Keratinocyte (primary cell): ENCODE measurements at regions not wholly inside any gene's neighbourhood (a gene's known extent, or its start where the extent isn't known, plus 50 kb on each side); places are given as distances from the start of the nearest gene placed in this dataset.

Source experiments
- DNase-seq: peaks from one replicate; pipeline ENCODE4 v3.0.0-alpha.2; 2011; ENCODE audit warnings: low read depth, missing footprints, low spot score
- FAIRE-seq: peaks from 2 replicates; lab custom pipeline; 2011; peaks lifted over from hg19 to GRCh38; lab: Jason Lieb, UNC
- H2AFZ ChIP-seq: 2 replicates; pipeline ENCODE4 v1.6.0; 2012; ENCODE audit warnings: low read length, control low read depth, inconsistent platforms; ENCODE audit not compliant: control insufficient read depth
- H3K27ac ChIP-seq: 2 replicates; pipeline ENCODE4 v1.5.1; 2011; ENCODE audit warnings: low read length; ENCODE audit not compliant: control insufficient read depth, insufficient read depth
- H3K27me3 ChIP-seq: 3 replicates; pipeline ENCODE4 v1.6.0; 2011; ENCODE audit warnings: low read length; ENCODE audit not compliant: control insufficient read depth, insufficient read depth; ENCODE audit errors: extremely low read depth
- H3K36me3 ChIP-seq, 2 experiments: 2 replicates in 1 of 2; 3 replicates in 1 of 2; pipeline ENCODE4 v1.5.1; 2011; ENCODE audit warnings: low read length in 2 of 2, mild to moderate bottlenecking in 1 of 2; ENCODE audit not compliant: control insufficient read depth in 2 of 2, insufficient read depth in 2 of 2; ENCODE audit errors: extremely low read depth in 1 of 2
- H3K4me1 ChIP-seq: 3 replicates; pipeline ENCODE4 v1.5.1; 2011; ENCODE audit warnings: low read length; ENCODE audit not compliant: control insufficient read depth, insufficient read depth; ENCODE audit errors: extremely low read depth
- H3K4me2 ChIP-seq: 3 replicates; pipeline ENCODE4 v1.6.0; 2011; ENCODE audit warnings: low read depth, low read length; ENCODE audit not compliant: control insufficient read depth, insufficient read depth; ENCODE audit errors: extremely low read depth
- H3K4me3 ChIP-seq, 3 experiments: fragments of 200-600 bp in 1 of 3; sonication (generic) in 1 of 3; 2 replicates in 2 of 3; 3 replicates in 1 of 3; pipeline ENCODE4 v1.5.1; 2011 to 2016; ENCODE audit warnings: low read length in 3 of 3, mild to moderate bottlenecking in 3 of 3, control low read depth in 2 of 3, inconsistent platforms in 1 of 3, low read depth in 1 of 3, mixed read lengths in 1 of 3, mixed run types in 1 of 3, moderate library complexity in 1 of 3; ENCODE audit not compliant: control insufficient read depth in 2 of 3, insufficient read depth in 2 of 3; ENCODE audit errors: extremely low read depth in 1 of 3
- H3K79me2 ChIP-seq: 2 replicates; pipeline ENCODE4 v1.6.0; 2012; ENCODE audit warnings: low read length; ENCODE audit not compliant: control insufficient read depth, insufficient read depth
- H3K9ac ChIP-seq: 3 replicates; pipeline ENCODE4 v1.6.0; 2011; ENCODE audit warnings: low read length; ENCODE audit not compliant: control insufficient read depth, insufficient read depth; ENCODE audit errors: extremely low read depth
- H3K9me1 ChIP-seq: 3 replicates; pipeline ENCODE4 v1.6.0; 2011; ENCODE audit warnings: low read length; ENCODE audit not compliant: control insufficient read depth, insufficient read depth; ENCODE audit errors: extremely low read depth
- H3K9me3 ChIP-seq: 2 replicates; pipeline ENCODE4 v1.5.1; 2012; ENCODE audit warnings: low read depth, low read length; ENCODE audit not compliant: control insufficient read depth
- H4K20me1 ChIP-seq: 3 replicates; pipeline ENCODE4 v1.6.0; 2011; ENCODE audit warnings: low read length; ENCODE audit not compliant: control insufficient read depth, insufficient read depth; ENCODE audit errors: extremely low read depth
- EZH2 ChIP-seq: IDR thresholded peaks from one replicate; pipeline ENCODE4 v1.6.1; 2012; ENCODE audit warnings: inconsistent platforms, mild to moderate bottlenecking, low read length, moderate library complexity
- dilution Hi-C: fragments of 300-500 bp; cut with MboI; formaldehyde crosslinking; loops from one replicate; pipeline ENCODE4 v1.7.0; 2020; ENCODE audit warnings: low sequenced_read_pairs; ENCODE audit not compliant: extremely low pct_ligation_motif_present
- TF ChIP-seq, protein P1 (sequence below), 3 experiments: IDR thresholded peaks in 1 of 3; conservative IDR thresholded peaks in 1 of 3; optimal IDR thresholded peaks in 1 of 3; 2 replicates in 2 of 3; 3 replicates in 1 of 3; pipeline versions ENCODE3 to v1.5.1; 2011; ENCODE audit warnings: low read length in 3 of 3, mild to moderate bottlenecking in 3 of 3, moderate library complexity in 2 of 3, control low read depth in 1 of 3, inconsistent platforms in 1 of 3; ENCODE audit not compliant: insufficient read depth in 2 of 3; ENCODE audit errors: extremely low read depth in 1 of 3

DNA sequence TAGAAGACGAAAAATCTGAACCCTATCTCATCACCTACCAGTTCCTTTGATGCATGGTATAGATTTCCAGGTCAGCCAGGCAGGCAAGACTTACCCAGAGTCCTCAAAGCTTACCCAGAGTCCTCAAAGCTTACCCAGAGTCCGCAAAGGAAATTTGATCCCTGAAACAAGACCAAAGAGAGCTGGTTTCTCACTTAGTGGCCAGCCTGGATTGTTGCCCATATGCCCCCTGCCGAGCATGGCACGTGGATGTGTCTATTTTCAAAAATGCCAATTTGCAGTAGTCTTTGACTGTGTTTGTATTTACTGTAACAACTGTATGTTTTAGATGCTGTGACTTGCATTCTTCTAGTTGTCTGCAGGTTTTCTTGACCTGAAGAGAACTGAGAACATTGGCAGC, 120.2 kb upstream of the STARD3NL start:
- Histone ChIP-seq H2AFZ (no peak overlapping the region), H3K27me3 (no peaks in the 10 kb centered on the region), H3K9ac (no peak overlapping the region), H3K9me1 (no peaks in the 10 kb centered on the region), H3K4me1 (no peaks in the 10 kb centered on the region), H3K27ac (no peak overlapping the region), H3K9me3 (no peaks in the 10 kb centered on the region), H4K20me1 (no peaks in the 10 kb centered on the region), H3K79me2 (no peaks in the 10 kb centered on the region), H3K4me3 (no peak overlapping the region), H3K36me3 (no peaks in the 10 kb centered on the region), H3K4me2 (no peak overlapping the region)
- dilution Hi-C loops: no loop called here
- DNase-seq: no peak
- TF ChIP-seq EZH2: no peak
- TF ChIP-seq, protein P1, sequence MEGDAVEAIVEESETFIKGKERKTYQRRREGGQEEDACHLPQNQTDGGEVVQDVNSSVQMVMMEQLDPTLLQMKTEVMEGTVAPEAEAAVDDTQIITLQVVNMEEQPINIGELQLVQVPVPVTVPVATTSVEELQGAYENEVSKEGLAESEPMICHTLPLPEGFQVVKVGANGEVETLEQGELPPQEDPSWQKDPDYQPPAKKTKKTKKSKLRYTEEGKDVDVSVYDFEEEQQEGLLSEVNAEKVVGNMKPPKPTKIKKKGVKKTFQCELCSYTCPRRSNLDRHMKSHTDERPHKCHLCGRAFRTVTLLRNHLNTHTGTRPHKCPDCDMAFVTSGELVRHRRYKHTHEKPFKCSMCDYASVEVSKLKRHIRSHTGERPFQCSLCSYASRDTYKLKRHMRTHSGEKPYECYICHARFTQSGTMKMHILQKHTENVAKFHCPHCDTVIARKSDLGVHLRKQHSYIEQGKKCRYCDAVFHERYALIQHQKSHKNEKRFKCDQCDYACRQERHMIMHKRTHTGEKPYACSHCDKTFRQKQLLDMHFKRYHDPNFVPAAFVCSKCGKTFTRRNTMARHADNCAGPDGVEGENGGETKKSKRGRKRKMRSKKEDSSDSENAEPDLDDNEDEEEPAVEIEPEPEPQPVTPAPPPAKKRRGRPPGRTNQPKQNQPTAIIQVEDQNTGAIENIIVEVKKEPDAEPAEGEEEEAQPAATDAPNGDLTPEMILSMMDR (optimal IDR thresholded peaks at IDR 0.05 in 1 of 3, IDR thresholded peaks at IDR 0.05 in 1 of 3, conservative IDR thresholded peaks at IDR 0.05 in 1 of 3; ENCODE audit: extremely low read depth in 1 of 3, insufficient read depth in 2 of 3, low read length in 3 of 3): no peak
- no peak for FAIRE-seq

DNA sequence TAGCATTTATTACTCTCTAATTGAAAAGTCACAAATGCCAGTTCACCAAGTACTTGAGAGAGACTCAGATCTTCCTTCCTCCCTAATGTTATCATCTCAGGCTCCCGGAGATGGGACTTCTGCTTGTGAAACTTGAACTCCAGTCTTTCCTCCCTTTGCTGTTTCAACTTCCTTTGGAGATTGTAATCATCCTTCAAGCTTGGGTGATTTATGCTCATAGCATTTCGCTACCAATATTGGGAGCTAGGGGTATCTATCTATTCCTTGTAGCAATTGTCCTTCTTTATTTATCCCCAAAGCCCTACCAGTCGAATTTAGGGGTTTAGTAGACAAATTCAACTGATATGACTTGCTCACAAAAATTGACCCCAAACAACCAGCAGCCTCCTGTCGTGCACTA, 117.9 kb upstream of the STARD3NL start:
- H3K4me3 ChIP-seq: no peak overlapping the region
- no peaks in the 10 kb centered on the region for H4K20me1 ChIP-seq
- H3K9me1 ChIP-seq: no peaks in the 10 kb centered on the region
- H3K9ac ChIP-seq: no peak overlapping the region
- no peaks in the 10 kb centered on the region for H3K4me1 ChIP-seq
- H3K27ac ChIP-seq: no peak overlapping the region
- dilution Hi-C loops: no loop called here
- FAIRE-seq (no peak), DNase-seq (no peak)
- H3K9me3 ChIP-seq: no peaks in the 10 kb centered on the region
- no peaks in the 10 kb centered on the region for H3K36me3 ChIP-seq
- H2AFZ ChIP-seq: no peak overlapping the region
- H3K27me3 ChIP-seq: no peaks in the 10 kb centered on the region
- TF ChIP-seq, protein P1 (optimal IDR thresholded peaks at IDR 0.05 in 1 of 3, IDR thresholded peaks at IDR 0.05 in 1 of 3, conservative IDR thresholded peaks at IDR 0.05 in 1 of 3; ENCODE audit: extremely low read depth in 1 of 3, insufficient read depth in 2 of 3, low read length in 3 of 3): no peak
- TF ChIP-seq EZH2: no peak
- no peak overlapping the region for H3K4me2 ChIP-seq
- no peaks in the 10 kb centered on the region for H3K79me2 ChIP-seq
